ENCODE measurements at regions not wholly inside any gene's neighbourhood (a gene's known extent, or its start where the extent isn't known, plus 50 kb on each side); places are given as distances from the start of the nearest gene placed in this dataset.
"Not testable (repeated sequence)": the region's sequence is repeated elsewhere in the genome, so short reads cannot be mapped to it uniquely, and the experiment has no call there.

DNA sequence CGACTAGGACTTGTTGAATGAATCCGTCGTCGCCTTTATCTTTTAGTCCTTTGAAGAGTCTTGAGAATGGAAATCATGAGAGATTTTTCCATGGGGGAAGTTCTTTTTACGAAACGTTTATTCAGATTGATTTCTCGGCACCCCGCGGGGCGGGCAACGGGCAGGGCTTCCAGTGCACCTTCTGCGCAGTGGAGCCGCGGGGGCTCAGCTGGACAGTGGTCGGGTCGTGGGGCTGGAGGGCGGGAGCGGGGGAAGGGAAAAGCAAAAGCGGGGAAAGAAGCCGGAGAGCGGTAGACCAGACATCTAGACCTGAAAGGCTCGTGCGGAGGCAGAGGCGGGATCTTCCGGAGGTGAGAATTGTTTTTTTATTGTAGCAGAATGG lies 103.0 kb downstream of the NBPF11 start:
- DNase-seq, result not testable (repeated sequence)

- DNase-seq, result peak; percentile 13
Measured at GRCh38 chr1:148048423-148049114, 103.5 kb downstream of the NBPF11 start.

DNA sequence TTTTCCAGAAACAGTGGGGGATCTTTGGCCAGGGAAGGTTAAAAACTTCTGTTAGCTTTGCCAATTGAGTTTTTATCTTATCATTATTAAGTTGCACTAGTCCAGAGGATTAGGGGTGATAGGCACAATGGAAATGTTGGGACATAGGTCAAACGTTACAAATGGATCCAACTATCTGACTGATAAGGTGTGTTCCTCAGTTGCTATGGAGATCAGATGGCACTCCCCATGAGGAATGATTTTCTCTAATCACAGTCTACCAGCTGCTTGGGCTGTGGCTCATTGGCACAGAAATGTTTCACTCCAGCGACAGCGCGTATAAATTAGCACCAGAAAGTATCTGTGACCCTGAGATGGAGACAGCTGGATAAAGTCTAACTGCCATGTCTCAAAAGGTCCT lies 106.2 kb downstream of the NBPF11 start:
- DNase-seq, result not testable (repeated sequence)

DNA sequence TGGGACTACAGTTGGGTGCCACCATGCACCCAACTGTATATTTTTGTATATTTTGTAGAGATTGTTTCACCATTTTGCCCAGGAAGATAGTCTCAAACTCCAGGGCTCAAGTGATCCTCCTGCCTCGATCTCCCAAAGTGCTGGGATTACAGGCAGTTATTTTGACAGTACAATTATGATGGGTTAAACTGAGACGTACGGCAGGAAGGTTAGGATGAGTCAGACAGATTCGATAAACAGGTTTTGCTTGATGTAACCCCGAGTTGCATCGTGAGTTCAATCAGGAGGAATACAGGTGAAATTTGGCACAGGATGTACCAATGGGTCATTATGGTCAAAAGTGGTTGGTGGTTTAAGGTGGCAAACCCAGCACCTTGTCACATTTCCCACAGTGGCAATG lies 107.6 kb downstream of the NBPF11 start:
- DNase-seq, result not testable (repeated sequence)

All from dermis blood vessel endothelial cell (primary cell).